NCI-H748 (cell line): ENCODE measurements at regions not wholly inside any gene's neighbourhood (a gene's known extent, or its start where the extent isn't known, plus 50 kb on each side); places are given as distances from the start of the nearest gene placed in this dataset.

Source experiments
- DNase-seq: peaks from one replicate; lab custom pipeline; 2025; ENCODE audit not compliant: unreplicated experiment; lab: John Stamatoyannopoulos, UW

- DNase-seq = no peak
Measured at GRCh38 chrX:43188296-43188695, 410.3 kb upstream of the PPP1R2C start.

GRCh38 chrX:43211570-43211969, 433.6 kb upstream of the PPP1R2C start:
- DNase-seq = no peak

- no peak for DNase-seq
Measured at GRCh38 chrX:43218198-43218597, 437.9 kb upstream of the MAOA start.

GRCh38 chrX:43224496-43224895, 431.6 kb upstream of the MAOA start:
- no peak for DNase-seq

- no peak for DNase-seq
Measured at GRCh38 chrX:43225626-43226328, 430.3 kb upstream of the MAOA start.

GRCh38 chrX:43238461-43238945, 417.6 kb upstream of the MAOA start:
- peak; percentile 1 for DNase-seq

GRCh38 chrX:43239356-43239755, 416.7 kb upstream of the MAOA start:
- no peak for DNase-seq

GRCh38 chrX:43255596-43255995, 400.5 kb upstream of the MAOA start:
- DNase-seq = no peak

- no peak for DNase-seq
Measured at GRCh38 chrX:43266487-43266886, 389.6 kb upstream of the MAOA start.

GRCh38 chrX:43267652-43268051, 388.4 kb upstream of the MAOA start:
- DNase-seq = no peak

GRCh38 chrX:43269201-43269600, 386.9 kb upstream of the MAOA start:
- DNase-seq = no peak

GRCh38 chrX:43277879-43278278, 378.2 kb upstream of the MAOA start:
- DNase-seq = no peak

GRCh38 chrX:43278440-43278839, 377.7 kb upstream of the MAOA start:
- DNase-seq = no peak

- no peak for DNase-seq
Measured at GRCh38 chrX:43279341-43279808, 376.7 kb upstream of the MAOA start.

GRCh38 chrX:43283187-43283586, 372.9 kb upstream of the MAOA start:
- no peak for DNase-seq

GRCh38 chrX:43311625-43312024, 344.5 kb upstream of the MAOA start:
- DNase-seq = peak; percentile 16

- no peak for DNase-seq
Measured at GRCh38 chrX:43313035-43313434, 343.1 kb upstream of the MAOA start.

GRCh38 chrX:43314525-43314924, 341.6 kb upstream of the MAOA start:
- DNase-seq = no peak

GRCh38 chrX:43315622-43316021, 340.5 kb upstream of the MAOA start:
- DNase-seq = no peak

GRCh38 chrX:43316146-43316545, 340.0 kb upstream of the MAOA start:
- no peak for DNase-seq

GRCh38 chrX:43317378-43317777, 338.7 kb upstream of the MAOA start:
- DNase-seq = no peak

- DNase-seq = no peak
Measured at GRCh38 chrX:43328358-43328946, 327.6 kb upstream of the MAOA start.

GRCh38 chrX:43333543-43333942, 322.6 kb upstream of the MAOA start:
- DNase-seq = peak; percentile 47
